GM21526 (cell line): ENCODE measurements at regions not wholly inside any gene's neighbourhood (a gene's known extent, or its start where the extent isn't known, plus 50 kb on each side); places are given as distances from the start of the nearest gene placed in this dataset.
"Not testable (repeated sequence)": the region's sequence is repeated elsewhere in the genome, so short reads cannot be mapped to it uniquely, and the experiment has no call there.

Experiments used
- ATAC-seq: cut with Tn5 transposase; IDR thresholded peaks from one replicate; pipeline ENCODE4 v1.9.1; 2021; ENCODE audit warnings: moderate library complexity; ENCODE audit not compliant: unreplicated experiment, low FRiP score

DNA sequence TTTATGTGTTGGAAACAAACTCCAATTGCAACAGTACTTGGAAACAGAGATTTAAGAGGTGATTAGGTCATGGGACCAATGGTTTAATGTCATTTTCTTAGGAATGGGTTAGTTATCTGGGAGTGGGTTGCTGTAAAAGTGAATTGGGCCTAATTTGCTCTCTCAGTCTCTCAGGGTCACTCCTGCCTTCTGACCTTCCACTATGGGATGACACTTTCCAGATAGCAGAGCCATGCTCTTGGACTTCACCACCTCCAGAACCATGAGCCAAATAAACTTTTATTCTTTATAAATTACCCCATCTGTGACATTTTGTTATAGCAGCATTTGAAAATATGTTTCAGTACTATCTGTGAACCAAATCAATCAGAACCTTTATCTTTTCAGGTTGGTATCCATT lies 1509.1 kb downstream of the REEP3 start:
- ATAC-seq: no peak

DNA sequence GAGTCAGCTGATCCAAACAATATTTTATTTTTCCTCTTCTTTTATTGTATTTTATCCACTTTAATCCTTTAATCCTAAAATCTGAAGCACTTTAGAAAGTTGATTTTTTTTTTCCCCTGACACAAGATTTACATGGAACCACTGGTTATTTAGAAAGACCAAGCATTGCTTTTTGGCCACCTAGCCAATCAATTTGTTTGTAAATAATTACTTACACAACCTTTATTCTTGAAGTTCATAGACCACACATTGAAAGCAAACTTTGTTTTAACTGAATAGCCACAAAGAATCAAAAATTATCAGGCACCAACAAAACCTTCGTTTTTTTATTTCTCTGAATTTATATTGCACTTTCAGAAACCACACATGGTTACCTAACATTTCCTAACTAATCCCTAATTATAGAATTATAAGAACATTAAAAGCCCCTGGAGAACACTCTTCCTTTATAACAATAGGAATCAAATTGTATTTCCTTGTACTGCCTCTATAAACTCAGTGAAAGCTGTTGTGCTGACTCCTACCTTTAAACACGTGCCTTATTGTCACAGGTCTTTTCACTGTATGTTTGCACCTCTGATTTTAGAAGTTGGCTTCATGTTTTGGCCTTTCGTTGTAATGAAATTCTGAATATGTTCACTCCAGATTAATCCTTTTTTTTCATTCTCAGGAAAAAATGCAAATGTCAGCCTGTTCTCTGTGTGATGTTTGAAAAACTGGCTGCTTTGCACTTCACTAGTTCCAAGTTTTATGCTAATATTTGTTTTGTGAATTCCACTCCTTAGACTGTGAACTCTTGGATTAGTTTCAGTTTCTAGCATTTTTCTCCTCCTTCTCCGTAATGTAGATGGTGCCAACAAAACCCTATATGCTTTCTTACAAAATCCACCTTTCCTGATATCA lies 1511.9 kb downstream of the REEP3 start:
- ATAC-seq: no peak

DNA sequence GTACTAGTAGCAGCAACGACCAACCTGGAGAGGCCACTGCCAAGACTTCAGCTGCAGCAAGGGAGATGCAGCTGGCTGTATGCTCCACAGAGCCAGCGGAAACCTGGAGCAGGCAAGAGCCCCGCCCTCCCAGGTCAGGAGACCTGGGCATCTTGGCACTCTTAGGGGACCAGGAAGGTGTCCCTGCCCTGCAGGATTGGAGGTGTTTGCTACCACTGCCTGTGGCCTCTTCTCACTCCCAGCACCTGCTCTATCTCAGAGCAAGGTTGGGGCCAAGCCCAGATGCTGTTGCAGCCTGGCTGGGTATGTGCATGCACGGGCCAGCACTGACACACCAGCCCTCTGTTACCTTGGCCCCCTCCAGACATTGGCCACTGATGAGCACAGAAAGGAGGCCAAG lies 1512.8 kb downstream of the REEP3 start:
- no peak for ATAC-seq

DNA sequence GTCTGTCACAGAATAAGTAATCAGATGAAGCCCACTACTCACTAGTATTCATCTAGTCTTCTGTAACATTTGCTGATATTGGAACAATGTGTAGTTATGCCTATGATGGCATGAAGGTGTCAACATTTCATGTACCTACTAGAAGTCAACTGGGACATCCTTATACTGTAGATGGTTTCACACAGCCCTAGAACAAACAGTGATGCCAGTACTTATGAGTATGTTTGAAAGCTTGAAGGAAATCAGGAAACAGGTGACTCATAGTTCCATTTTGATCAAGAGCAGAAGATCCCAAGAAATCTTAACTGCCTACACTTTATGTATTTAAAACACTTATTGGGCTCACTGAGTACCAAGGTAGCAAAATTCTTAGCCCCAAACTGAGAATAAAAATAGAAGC lies 1519.6 kb downstream of the REEP3 start:
- ATAC-seq: no peak

DNA sequence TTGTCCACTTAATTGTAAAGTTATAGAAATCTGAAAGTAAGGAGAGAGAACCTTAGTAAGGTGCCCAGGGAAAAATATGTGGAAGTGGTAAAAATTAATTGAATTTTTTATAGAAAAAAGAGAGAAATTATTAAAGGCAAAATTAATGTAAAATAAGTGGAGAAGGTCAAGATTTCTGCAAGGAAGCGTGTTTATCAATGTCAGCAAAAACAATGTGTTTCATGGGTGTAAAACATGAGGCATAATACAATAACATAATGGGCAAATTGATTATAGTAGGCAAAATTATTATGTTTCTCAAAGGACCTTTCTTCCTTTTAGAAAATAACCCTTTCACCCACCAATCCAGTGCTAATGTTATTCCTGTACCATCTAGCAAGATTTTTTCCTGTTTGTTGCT lies 1520.1 kb downstream of the REEP3 start:
- ATAC-seq: no peak

DNA sequence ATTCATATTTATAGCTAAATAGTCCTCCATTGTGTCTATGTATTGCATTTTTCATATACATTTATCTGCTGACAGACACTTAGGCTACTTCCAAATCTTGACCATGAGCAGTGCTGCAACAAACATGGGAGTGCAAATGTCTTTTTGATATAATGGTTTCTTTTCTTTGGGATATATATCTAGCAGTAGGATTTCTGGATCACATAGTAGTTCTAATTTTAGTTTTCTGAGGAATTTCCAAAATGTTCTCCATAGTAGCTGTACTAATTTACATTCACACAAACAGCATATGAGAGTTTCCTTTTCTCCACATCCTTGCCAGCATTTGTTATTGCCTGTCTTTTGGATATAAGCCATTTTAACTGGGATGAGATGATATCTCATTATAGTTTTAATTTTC lies 1521.3 kb downstream of the REEP3 start:
- no peak for ATAC-seq

DNA sequence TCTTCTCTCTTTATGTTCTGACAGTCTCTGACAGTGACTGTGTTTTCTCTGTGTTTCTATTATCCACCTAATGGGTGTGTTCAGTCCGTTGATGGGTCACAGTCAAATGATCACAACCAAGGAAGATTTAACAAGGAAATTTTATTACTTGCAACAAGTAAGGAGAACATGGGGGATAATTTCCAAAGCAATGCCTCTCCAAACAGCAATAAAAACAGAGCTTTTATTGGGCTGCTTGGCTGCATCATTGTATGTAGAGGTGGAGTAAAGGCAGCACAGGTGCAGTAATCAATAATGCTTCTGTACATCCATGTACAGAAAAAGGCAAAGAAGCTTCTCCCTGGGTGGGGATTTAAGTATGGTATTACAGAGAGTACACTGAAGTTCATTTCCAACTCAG lies 1525.6 kb downstream of the REEP3 start:
- ATAC-seq: no peak

DNA sequence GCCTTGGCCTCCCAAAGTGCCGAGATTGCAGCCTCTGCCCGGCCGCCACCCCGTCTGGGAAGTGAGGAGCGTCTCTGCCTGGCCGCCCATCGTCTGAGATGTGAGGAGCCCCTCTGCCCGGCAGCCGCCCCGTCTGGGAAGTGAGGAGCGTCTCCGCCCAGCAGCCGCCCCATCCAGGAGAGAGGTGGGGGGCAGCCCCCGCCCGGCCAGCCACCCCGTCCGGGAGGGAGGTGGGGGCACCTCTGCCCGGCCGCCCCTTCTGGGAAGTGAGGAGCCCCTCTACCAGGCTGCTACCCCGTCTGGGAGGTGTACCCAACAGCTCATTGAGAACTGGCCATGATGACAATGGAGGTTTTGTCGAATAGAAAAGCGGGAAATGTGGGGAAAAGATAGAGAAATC lies 1530.9 kb downstream of the REEP3 start:
- not testable (repeated sequence) for ATAC-seq

DNA sequence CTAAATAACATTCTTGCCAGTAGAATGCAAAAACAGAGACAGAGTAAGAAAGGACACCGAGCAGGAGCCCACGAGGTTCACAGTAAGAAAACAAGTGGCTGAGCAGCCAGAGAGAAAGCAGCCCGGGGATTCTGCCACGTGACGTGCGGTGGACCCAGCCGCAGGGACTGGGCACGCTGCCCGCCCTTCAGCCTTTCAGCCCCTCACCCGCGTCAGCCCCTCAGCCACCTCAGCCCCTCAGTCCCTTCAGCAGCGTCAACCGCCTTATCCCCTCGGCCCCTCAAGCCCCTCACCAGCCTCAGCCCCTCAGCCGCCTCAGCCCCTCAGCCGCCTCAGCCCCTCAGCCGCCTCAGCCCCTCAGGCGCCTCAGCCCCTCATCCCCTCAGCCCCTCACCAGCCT lies 1532.2 kb downstream of the REEP3 start:
- not testable (repeated sequence) for ATAC-seq

DNA sequence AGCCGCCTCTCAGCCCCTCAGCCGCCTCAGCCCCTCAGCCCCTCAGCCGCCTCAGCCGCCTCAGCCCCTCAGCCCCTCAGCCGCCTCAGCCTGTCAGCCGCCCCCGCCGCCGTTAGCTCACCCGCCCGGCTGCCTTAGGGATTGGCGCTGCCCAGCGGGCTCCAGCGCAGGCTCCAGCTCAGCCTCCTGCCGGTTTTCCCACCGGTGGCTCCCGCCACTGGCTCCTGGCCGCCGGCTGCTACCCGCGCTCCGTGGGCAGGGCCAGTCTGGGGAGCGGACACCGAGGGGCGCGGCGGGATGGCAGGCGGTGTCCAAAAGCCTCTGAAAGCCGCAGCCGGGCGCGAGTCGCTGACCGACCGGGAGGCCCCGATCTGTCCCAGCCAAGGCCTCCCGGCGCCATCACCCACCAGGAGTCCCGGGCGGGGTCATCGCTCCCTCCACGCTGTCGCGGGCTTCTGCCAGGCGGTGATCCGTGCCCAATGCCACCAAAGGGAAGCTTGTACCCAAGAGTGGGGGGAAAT lies 1532.7 kb downstream of the REEP3 start:
- ATAC-seq: not testable (repeated sequence)

DNA sequence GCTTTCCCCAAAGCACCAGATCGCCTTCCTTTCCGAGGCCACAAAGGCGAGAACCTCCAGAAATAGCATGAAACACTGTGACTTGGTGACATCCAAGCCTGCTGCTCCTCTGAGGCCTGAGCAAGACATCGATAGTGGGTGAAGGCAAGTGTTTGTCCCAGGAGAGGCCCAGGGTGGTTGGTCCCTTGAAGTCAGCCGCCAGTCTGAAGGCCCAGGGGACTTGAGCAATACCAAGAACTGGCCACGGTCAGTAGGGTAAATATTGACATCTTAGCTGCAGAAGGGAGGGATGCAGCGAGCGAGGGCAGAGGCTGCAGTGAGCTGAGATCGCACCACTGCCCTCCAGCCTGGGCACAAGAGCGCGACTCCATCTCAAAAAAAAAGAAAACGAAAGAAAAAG lies 1533.5 kb downstream of the REEP3 start:
- not testable (repeated sequence) for ATAC-seq

DNA sequence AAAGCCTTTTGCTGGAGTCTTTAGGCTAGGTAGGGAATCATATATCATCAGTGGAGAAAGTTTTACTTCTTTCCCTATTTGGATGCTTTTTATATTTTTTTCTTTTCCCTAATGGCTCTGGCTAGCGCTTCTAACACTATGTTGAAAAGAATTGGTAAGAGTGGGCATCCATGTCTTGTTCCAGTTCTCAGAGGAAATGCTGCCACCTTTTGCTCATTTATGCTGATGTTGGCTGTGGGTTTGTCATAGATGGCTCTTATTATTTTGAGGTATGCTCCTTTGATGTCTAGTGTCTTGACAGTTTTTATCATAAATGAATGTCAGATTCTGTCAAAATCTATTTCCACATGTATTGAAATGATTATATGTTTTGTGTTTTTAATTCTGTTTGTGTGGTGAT lies 1544.1 kb downstream of the REEP3 start:
- no peak for ATAC-seq

DNA sequence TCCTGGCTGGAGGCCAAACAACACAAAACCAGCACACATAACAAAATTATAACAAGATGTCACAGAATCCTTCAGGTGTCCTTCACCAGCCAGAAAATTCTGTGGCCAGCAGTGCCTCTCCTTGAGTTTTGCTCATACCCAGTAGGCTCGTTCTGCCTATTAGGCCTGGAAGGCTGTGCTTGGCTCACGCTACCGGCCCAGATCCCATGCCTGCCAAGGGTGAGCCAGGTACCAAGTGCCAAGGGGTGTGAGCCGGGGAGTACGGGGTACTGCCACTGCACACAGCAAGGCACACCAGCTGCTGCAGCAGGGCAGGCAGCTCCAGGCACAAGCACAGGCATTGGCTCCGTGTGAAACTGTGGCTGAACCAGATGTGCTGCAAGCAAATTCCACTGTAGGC lies 1562.0 kb downstream of the REEP3 start:
- ATAC-seq: no peak

DNA sequence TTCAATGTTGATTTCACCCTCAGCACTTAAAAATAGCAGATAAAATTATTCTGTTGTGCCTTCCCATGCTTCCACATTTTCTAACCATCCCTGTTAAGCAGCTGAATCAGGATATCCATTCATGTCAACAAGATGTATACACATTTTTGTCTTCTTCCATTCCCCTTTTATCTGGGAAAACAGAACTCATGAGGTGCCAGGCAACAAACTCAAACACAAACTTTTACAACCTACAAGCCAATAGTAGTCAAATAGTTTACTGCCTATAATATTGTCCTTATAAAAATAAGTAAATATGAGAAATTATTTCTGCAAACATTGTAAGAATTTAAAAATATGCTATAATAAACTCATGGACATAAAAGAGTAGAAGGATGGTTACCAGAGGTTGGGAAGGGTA lies 1569.8 kb downstream of the REEP3 start:
- ATAC-seq: no peak

DNA sequence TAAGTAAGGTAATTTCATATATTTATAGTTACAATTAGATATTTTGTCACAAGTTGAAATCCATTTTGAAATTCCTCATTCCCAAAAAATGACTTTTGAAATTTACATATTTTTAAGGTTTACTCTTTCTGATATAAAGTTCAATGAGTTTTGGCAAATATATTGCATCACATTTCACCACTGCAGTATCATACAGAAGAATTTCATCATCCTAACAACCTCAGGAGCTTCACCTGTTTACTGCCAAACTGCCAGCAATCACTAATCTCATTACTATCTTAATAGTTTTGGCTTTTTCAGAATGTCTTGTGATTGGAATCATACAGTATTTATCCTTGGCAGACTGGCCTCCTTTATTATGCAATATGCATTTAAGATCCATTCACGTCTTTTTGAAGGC lies 1578.9 kb downstream of the REEP3 start:
- no peak for ATAC-seq

DNA sequence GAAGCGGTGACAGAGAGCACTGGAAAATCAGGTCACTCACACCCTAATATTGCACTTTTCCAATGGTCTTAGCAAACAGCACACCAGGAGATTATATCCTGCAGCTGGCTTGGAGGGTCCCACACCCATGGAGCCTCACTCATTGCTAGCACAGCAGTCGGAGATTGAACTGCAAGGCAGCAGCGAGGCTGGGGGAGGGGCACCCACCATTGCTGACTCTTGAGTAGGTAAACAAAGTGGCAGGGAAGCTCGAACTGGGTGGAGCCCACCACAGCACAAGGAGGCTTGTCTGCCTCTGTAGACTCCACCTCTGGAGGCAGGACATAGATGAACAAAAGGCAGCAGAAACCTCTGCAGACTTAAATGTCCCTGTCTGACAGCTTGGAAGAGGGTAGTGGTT lies 1579.7 kb downstream of the REEP3 start:
- ATAC-seq: not testable (repeated sequence)

DNA sequence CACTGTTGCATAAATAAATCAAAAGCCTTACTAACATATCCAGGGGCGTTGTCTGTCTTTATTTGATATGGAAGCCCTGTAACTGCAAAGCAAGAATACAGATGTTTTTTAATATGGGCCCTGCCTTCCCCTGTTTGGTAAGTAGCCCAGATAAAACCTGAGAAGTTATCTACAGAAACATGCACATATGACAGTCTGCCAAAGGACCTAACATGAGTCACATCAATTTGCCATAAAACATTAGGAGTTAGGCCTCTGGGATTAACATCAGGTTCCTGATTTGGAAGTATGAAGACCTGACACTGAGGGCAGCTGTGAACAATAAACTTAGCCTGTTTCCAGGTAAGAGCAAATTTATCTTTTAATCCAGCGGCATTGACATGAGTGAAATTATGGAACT lies 1588.8 kb downstream of the REEP3 start:
- no peak for ATAC-seq

DNA sequence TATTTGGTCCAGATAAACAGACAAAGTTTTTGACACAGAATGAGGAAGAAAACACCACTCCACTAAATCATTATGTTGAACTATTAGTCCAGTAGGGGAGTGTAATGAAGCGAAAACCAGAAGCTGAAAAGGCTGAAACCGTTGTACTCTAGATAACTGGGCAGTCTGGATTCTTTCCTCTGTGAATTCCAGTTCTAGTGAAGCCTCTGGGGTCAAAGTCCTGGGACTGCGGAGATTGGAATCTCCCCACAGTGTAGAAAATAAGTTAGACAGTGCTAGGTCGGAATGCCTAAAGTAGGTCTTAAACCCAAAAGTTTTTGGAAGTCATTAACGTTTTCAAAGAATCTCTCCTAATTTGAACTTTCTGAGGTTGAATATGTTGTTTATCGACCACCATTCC lies 1589.9 kb downstream of the REEP3 start:
- not testable (repeated sequence) for ATAC-seq

DNA sequence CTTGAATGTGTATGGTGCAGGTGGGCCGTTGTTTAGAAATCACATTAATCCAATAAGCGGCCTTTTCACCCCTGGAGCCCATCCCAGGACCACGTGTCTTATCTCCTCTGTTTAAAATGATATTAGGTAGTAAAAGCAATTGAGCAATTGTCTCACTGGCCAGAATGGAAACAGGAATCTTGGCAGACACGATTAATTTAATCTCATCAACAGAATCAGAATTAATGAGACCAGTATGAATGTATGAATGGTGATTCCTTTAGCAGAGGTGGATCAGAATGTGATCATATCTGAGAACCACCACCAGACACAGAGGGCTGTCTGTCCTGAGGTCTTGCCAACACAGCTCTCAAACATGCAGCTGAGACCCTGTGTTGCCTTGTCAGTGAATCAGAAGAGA lies 1591.4 kb downstream of the REEP3 start:
- ATAC-seq: no peak

DNA sequence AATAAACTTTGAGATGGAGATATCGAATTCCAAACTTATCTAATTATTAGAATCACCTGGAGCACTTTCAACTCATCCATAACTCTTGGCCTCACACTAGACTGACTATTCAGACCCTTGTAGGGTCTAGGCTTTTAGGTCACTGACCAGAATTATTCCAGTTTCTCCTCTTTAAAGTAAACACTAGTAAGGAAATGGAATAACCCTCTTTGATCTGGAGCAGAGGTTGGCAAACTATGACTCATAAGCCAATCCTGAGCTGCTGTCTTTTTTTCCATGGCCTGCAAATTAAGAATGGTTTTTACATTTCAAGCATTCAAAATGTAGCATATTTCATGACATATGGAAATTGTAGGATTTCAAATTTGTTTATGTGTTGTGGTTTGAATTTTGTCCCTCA lies 1601.9 kb downstream of the REEP3 start:
- no peak for ATAC-seq

DNA sequence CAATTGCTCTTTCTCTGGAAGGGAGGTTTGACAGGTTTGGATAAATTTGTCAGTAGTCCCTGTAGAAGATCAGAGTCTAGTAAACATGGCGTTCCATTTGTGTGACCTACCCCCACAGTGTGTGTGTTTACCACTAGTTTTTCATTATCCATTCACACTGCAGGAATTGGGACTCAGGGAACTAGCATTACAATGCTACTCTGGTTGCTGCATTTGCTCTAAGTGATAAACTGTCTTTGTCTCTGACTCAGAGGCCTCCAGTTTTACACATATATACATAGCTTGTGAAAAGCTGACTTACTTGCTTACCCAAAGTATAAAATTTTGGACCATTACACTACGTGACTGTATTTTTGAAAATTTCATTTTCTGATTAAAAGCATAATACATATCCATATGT lies 1604.0 kb downstream of the REEP3 start:
- no peak for ATAC-seq

DNA sequence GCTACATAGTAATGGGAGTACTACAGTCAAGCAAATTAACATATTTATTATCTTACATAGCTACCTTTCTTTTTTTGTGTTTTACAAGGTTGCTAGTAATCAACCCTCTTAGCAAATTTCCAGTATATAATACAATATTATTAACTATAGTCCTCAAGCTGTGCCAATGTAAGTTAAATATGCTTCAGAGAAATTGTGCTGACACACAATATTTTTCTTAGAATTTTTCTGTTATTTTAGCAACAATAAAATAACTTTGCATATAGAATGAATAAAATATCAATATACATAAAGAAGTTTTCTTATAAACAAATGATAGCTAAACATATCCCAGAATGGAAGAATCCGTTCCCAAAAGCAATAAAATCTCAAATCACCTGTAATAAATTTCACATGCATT lies 1605.1 kb downstream of the REEP3 start:
- no peak for ATAC-seq
